K562 (cell line): ENCODE measurements at regions not wholly inside any gene's neighbourhood (a gene's known extent, or its start where the extent isn't known, plus 50 kb on each side); places are given as distances from the start of the nearest gene placed in this dataset.

Experiments
- CC2D1A ChIP-seq: fragments of 450-650 bp; IDR thresholded peaks from 2 replicates; pipeline ENCODE4 v1.6.1; 2017; ENCODE audit warnings: mild to moderate bottlenecking
- EP300 ChIP-seq: IDR thresholded peaks from 2 replicates; pipeline ENCODE4 v1.6.1; 2012; ENCODE audit warnings: low read length, improper control_type of control experiment
- MXI1 ChIP-seq: IDR thresholded peaks from 2 replicates; pipeline ENCODE4 v1.6.1; 2011; ENCODE audit warnings: low read depth, mild to moderate bottlenecking, improper control_type of control experiment, low read length
- RNF219 ChIP-seq: fragments of 250-450 bp; sonication (Bioruptor Pico); IDR thresholded peaks from 2 replicates; pipeline ENCODE4 v1.5.0; 2022; ENCODE audit warnings: mild to moderate bottlenecking
- ZNF347 ChIP-seq: fragments of 450-650 bp; formaldehyde crosslinking; IDR thresholded peaks from 2 replicates; pipeline ENCODE4 v1.4.0; 2020; ENCODE audit warnings: low read depth, mild to moderate bottlenecking, moderate library complexity
- ZNF76 ChIP-seq: fragments of 250-450 bp; sonication (Bioruptor Pico); IDR thresholded peaks from 2 replicates; pipeline ENCODE4 v1.4.0; 2020; ENCODE audit warnings: mild to moderate bottlenecking, moderate library complexity, borderline replicate concordance
- TF ChIP-seq, protein P1 (sequence below), 2 experiments: fragments of 450-650 bp in 1 of 2; IDR thresholded peaks; 2 replicates each; pipeline ENCODE4 v1.6.1; 2011 to 2017; ENCODE audit warnings: low read depth in 2 of 2, antibody characterized with exemption in 1 of 2, borderline replicate concordance in 1 of 2, low read length in 1 of 2, mild to moderate bottlenecking in 1 of 2, mixed read lengths in 1 of 2; ENCODE audit not compliant: control insufficient read depth in 1 of 2
- TF ChIP-seq, protein P2 (sequence below), 3 experiments: IDR thresholded peaks in 2 of 3; conservative IDR thresholded peaks in 1 of 3; 2 replicates each; pipeline ENCODE4 v1.5.1; 2011 to 2012; ENCODE audit warnings: low read length in 3 of 3, mild to moderate bottlenecking in 3 of 3, control low read depth in 2 of 3, improper control_type of control experiment in 1 of 3, inconsistent platforms in 1 of 3, low read depth in 1 of 3, mixed read lengths in 1 of 3, moderate library complexity in 1 of 3; ENCODE audit not compliant: insufficient read depth in 2 of 3
- TF ChIP-seq, protein P3 (sequence below): fragments of 250-450 bp; sonication (Bioruptor Pico); IDR thresholded peaks from 2 replicates; pipeline ENCODE4 v1.8.0; 2022; ENCODE audit warnings: inconsistent platforms

DNA sequence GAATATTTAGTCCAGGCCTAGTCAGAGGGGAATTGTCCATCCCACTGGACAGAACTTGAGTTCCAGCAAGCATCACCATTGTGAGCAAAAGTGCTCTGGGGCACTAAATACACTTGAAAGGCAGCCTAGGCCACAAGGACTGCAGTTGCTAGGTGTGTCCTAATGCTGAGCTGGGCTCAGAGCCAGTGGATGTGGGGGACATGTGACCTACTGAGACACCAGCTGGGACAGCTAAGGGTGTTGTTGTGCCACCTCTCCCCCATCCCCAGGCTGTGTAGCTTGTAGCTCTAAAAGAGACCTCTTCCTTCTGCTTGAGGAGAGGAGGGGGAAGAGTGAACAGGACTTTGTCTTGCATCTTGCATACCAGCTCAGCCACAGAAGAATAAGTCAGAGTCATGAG lies 120.9 kb downstream of the DTWD1 start:
- no peak for TF ChIP-seq ZNF347 (CRISPR knock-in tag)
- TF ChIP-seq, protein P1, sequence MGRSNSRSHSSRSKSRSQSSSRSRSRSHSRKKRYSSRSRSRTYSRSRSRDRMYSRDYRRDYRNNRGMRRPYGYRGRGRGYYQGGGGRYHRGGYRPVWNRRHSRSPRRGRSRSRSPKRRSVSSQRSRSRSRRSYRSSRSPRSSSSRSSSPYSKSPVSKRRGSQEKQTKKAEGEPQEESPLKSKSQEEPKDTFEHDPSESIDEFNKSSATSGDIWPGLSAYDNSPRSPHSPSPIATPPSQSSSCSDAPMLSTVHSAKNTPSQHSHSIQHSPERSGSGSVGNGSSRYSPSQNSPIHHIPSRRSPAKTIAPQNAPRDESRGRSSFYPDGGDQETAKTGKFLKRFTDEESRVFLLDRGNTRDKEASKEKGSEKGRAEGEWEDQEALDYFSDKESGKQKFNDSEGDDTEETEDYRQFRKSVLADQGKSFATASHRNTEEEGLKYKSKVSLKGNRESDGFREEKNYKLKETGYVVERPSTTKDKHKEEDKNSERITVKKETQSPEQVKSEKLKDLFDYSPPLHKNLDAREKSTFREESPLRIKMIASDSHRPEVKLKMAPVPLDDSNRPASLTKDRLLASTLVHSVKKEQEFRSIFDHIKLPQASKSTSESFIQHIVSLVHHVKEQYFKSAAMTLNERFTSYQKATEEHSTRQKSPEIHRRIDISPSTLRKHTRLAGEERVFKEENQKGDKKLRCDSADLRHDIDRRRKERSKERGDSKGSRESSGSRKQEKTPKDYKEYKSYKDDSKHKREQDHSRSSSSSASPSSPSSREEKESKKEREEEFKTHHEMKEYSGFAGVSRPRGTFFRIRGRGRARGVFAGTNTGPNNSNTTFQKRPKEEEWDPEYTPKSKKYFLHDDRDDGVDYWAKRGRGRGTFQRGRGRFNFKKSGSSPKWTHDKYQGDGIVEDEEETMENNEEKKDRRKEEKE (IDR thresholded peaks at IDR 0.05; ENCODE audit: borderline replicate concordance in 1 of 2, control insufficient read depth in 1 of 2, low read depth in 2 of 2, low read length in 1 of 2) = no peak
- no peak for TF ChIP-seq EP300
- TF ChIP-seq, protein P2, sequence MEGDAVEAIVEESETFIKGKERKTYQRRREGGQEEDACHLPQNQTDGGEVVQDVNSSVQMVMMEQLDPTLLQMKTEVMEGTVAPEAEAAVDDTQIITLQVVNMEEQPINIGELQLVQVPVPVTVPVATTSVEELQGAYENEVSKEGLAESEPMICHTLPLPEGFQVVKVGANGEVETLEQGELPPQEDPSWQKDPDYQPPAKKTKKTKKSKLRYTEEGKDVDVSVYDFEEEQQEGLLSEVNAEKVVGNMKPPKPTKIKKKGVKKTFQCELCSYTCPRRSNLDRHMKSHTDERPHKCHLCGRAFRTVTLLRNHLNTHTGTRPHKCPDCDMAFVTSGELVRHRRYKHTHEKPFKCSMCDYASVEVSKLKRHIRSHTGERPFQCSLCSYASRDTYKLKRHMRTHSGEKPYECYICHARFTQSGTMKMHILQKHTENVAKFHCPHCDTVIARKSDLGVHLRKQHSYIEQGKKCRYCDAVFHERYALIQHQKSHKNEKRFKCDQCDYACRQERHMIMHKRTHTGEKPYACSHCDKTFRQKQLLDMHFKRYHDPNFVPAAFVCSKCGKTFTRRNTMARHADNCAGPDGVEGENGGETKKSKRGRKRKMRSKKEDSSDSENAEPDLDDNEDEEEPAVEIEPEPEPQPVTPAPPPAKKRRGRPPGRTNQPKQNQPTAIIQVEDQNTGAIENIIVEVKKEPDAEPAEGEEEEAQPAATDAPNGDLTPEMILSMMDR (IDR thresholded peaks at IDR 0.05 in 2 of 3, conservative IDR thresholded peaks at IDR 0.05 in 1 of 3; ENCODE audit: insufficient read depth in 2 of 3, low read depth in 1 of 3, low read length in 3 of 3) = no peak
- no peak for TF ChIP-seq MXI1
- no peak for TF ChIP-seq RNF219 (CRISPR knock-in tag)
- TF ChIP-seq, protein P3, sequence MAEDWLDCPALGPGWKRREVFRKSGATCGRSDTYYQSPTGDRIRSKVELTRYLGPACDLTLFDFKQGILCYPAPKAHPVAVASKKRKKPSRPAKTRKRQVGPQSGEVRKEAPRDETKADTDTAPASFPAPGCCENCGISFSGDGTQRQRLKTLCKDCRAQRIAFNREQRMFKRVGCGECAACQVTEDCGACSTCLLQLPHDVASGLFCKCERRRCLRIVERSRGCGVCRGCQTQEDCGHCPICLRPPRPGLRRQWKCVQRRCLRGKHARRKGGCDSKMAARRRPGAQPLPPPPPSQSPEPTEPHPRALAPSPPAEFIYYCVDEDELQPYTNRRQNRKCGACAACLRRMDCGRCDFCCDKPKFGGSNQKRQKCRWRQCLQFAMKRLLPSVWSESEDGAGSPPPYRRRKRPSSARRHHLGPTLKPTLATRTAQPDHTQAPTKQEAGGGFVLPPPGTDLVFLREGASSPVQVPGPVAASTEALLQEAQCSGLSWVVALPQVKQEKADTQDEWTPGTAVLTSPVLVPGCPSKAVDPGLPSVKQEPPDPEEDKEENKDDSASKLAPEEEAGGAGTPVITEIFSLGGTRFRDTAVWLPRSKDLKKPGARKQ (CRISPR knock-in tag) = no peak
- no peak for TF ChIP-seq ZNF76
- no peak for TF ChIP-seq CC2D1A
